Activated T-cell treated with anti-CD3 and anti-CD28 coated beads, Interleukin-2, amount 50 U/mL, for 24 hours (primary cell): ENCODE measurements at regions not wholly inside any gene's neighbourhood (a gene's known extent, or its start where the extent isn't known, plus 50 kb on each side); places are given as distances from the start of the nearest gene placed in this dataset.
"Not testable (repeated sequence)": the region's sequence is repeated elsewhere in the genome, so short reads cannot be mapped to it uniquely, and the experiment has no call there.

Source experiments
- DNase-seq: peaks from one replicate; pipeline ENCODE4 v3.0.0-alpha.2; 2020
- H3K27ac Mint-ChIP-seq: 2 replicates; pipeline ENCODE4 v1.8.0; 2020; ENCODE audit warnings: mild to moderate bottlenecking, mixed read lengths
- H3K27me3 Mint-ChIP-seq: 2 replicates; pipeline ENCODE4 v1.8.0; 2020; ENCODE audit warnings: mixed read lengths
- H3K36me3 Mint-ChIP-seq: 2 replicates; pipeline ENCODE4 v1.8.0; 2020; ENCODE audit warnings: low read depth, mixed read lengths
- H3K4me1 Mint-ChIP-seq: 2 replicates; pipeline ENCODE4 v1.8.0; 2020; ENCODE audit warnings: low read depth, mixed read lengths
- H3K4me3 Mint-ChIP-seq: 2 replicates; pipeline ENCODE4 v1.8.0; 2020; ENCODE audit warnings: mild to moderate bottlenecking, moderate library complexity, mixed read lengths
- H3K9me3 Mint-ChIP-seq: 2 replicates; pipeline ENCODE4 v1.8.0; 2020; ENCODE audit warnings: mixed read lengths

GRCh38 chr5:27769748-27770402 lies 731.5 kb upstream of the CDH9 start:
- H3K9me3 Mint-ChIP-seq: peaks cover 28% of the 10 kb centered on the region
- no peaks in the 10 kb centered on the region for H3K4me1 Mint-ChIP-seq
- H3K27ac Mint-ChIP-seq: no peak overlapping the region

DNA sequence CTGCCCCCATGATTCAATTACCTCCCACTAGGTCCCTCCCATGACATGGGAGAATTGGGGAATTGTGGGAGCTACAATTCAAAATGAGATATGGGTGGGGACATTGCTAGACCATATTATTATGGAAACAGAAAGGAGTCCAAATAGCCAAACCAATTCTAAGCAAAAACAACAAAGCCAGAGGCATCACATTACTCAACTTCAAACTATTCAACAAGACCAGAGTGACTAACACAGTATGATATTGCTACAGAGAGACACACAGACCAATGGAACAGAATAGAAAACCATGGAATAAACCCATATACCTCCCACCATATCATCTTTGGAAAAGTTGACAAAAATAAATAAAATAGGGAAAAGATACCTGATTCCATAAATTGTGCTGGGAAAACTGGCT lies 710.5 kb upstream of the CDH9 start:
- no peak for DNase-seq
- Mint-ChIP-seq H3K27ac (no peak overlapping the region), H3K36me3 (no peaks in the 10 kb centered on the region), H3K27me3 (no peaks in the 10 kb centered on the region), H3K4me3 (no peak overlapping the region), H3K9me3 (peaks cover 30% of the 10 kb centered on the region), H3K4me1 (no peaks in the 10 kb centered on the region)

More at GRCh38 chr5:27769748-27770402, 731.5 kb upstream of the CDH9 start:
- no peak overlapping the region for H3K4me3 Mint-ChIP-seq
- no peaks in the 10 kb centered on the region for H3K36me3 Mint-ChIP-seq
- DNase-seq: no peak
- H3K27me3 Mint-ChIP-seq: no peaks in the 10 kb centered on the region

- not testable (repeated sequence) for H3K4me1 Mint-ChIP-seq, DNase-seq, H3K36me3 Mint-ChIP-seq, H3K27ac Mint-ChIP-seq, H3K4me3 Mint-ChIP-seq, H3K27me3 Mint-ChIP-seq
- peaks cover 24% of the 10 kb centered on the region for H3K9me3 Mint-ChIP-seq
Measured at GRCh38 chr5:27743383-27743979, 705.1 kb upstream of the CDH9 start.

GRCh38 chr5:27742805-27743204 lies 704.4 kb upstream of the CDH9 start:
- DNase-seq: no peak
- Mint-ChIP-seq H3K9me3 (peaks cover 20% of the 10 kb centered on the region), H3K27me3 (no peaks in the 10 kb centered on the region), H3K4me3 (no peak overlapping the region), H3K36me3 (no peaks in the 10 kb centered on the region), H3K27ac (no peak overlapping the region), H3K4me1 (no peaks in the 10 kb centered on the region)

DNA sequence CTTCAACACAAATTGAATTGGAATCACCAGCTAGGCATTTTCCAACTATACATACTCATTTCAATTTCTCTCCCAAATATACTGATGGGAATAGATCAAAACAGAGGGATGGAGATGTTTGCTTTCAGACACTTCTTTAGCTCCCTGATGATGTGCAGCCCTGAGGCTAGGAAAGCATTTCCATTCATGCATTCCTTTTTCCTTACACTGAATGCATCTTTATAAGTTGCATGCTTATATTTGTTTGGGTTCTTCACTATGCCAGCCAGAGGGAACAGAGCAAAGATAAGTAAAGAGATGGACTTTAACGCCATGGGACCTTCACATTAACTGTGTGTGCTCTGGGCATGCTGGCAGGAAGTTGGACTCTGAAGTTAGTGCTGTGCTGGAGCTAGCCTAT lies 696.5 kb upstream of the CDH9 start:
- H3K27ac Mint-ChIP-seq: no peak overlapping the region
- no peaks in the 10 kb centered on the region for H3K27me3 Mint-ChIP-seq

DNA sequence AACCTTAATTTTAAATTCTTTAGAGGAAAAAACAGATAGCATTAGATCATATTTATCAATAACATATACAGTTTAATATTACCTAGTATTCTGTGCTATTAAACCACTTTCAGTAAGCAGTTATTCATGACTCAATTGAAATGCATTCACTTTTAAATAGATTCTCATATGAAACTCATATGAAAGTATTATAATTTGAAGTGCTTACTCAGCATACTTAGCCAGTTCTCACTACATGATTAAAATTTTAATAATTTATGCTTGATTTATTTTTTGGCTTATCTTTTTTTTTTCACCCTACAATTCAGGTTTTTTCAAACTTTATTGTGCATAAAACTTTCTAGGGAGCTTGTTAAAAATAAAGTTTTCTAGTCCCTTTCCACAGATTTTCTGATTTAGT lies 694.9 kb upstream of the CDH9 start:
- peaks cover 2% of the 10 kb centered on the region for H3K9me3 Mint-ChIP-seq
- no peaks in the 10 kb centered on the region for H3K36me3 Mint-ChIP-seq
- no peak for DNase-seq
- no peaks in the 10 kb centered on the region for H3K4me1 Mint-ChIP-seq
- H3K4me3 Mint-ChIP-seq: no peak overlapping the region
- H3K27ac Mint-ChIP-seq: no peak overlapping the region
- no peaks in the 10 kb centered on the region for H3K27me3 Mint-ChIP-seq

More for the DNA sequence above, 696.5 kb upstream of the CDH9 start:
- peaks cover 6% of the 10 kb centered on the region for H3K9me3 Mint-ChIP-seq
- H3K4me1 Mint-ChIP-seq: no peaks in the 10 kb centered on the region
- no peak overlapping the region for H3K4me3 Mint-ChIP-seq
- DNase-seq: no peak
- no peaks in the 10 kb centered on the region for H3K36me3 Mint-ChIP-seq

DNA sequence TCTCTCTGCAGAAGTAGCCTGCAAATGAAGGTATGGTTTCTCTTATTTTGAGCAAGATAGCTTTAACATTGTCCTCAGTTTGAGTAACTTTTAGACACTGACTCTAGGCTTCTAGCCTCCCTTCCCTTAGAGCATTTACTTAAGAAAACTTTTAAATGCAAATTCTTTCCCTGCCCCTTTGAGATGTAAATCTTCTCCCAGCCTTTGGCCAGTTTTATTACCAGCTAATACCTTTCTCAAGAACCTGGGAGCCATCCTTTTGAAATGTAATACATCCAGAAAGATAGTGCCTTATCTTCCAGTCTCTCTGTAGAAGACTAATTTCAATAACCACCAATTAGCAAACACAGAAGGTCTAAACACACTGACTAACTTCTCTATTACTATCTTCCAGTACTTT lies 688.9 kb upstream of the CDH9 start:
- H3K9me3 Mint-ChIP-seq: peaks cover 5% of the 10 kb centered on the region

DNA sequence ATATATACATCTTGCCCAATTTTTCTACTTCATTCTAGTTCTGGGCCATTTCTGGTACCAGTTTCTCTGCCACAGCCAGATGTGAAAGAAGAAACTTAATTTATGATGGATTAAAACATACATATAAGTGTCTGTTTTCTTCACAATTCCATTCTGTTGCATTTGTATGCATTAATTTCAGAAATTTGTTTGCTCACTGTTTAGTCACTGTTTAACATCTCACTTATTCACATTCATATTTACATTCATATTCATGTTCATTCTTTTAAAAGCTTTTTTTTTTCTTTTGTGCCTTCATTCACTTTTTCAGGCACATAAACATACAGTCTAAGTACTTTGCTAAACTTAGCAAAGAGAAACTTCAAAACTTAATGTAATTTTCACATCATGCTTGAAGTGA lies 684.0 kb upstream of the CDH9 start:
- Mint-ChIP-seq H3K9me3 (peaks cover 10% of the 10 kb centered on the region), H3K27me3 (no peaks in the 10 kb centered on the region), H3K4me3 (no peak overlapping the region), H3K4me1 (no peaks in the 10 kb centered on the region), H3K27ac (no peak overlapping the region), H3K36me3 (no peaks in the 10 kb centered on the region)
- no peak for DNase-seq

More for the DNA sequence above, 688.9 kb upstream of the CDH9 start:
- no peak for DNase-seq
- Mint-ChIP-seq H3K4me1 (no peaks in the 10 kb centered on the region), H3K4me3 (no peak overlapping the region), H3K27ac (no peak overlapping the region), H3K27me3 (no peaks in the 10 kb centered on the region), H3K36me3 (no peaks in the 10 kb centered on the region)

GRCh38 chr5:27708534-27708933 lies 670.1 kb upstream of the CDH9 start:
- Mint-ChIP-seq H3K36me3 (no peaks in the 10 kb centered on the region), H3K4me1 (no peaks in the 10 kb centered on the region), H3K27me3 (no peaks in the 10 kb centered on the region), H3K9me3 (peaks cover 20% of the 10 kb centered on the region), H3K4me3 (no peak overlapping the region), H3K27ac (no peak overlapping the region)
- no peak for DNase-seq

GRCh38 chr5:27706832-27707231 lies 668.4 kb upstream of the CDH9 start:
- Mint-ChIP-seq H3K36me3 (no peaks in the 10 kb centered on the region), H3K4me1 (no peaks in the 10 kb centered on the region), H3K9me3 (peaks cover 26% of the 10 kb centered on the region), H3K27ac (no peak overlapping the region), H3K4me3 (no peak overlapping the region), H3K27me3 (no peaks in the 10 kb centered on the region)
- no peak for DNase-seq

GRCh38 chr5:27705661-27706060 lies 667.3 kb upstream of the CDH9 start:
- H3K27ac Mint-ChIP-seq: no peak overlapping the region
- no peak overlapping the region for H3K4me3 Mint-ChIP-seq
- no peaks in the 10 kb centered on the region for H3K4me1 Mint-ChIP-seq
- DNase-seq: no peak
- H3K9me3 Mint-ChIP-seq: peaks cover 20% of the 10 kb centered on the region
- H3K36me3 Mint-ChIP-seq: no peaks in the 10 kb centered on the region
- H3K27me3 Mint-ChIP-seq: no peaks in the 10 kb centered on the region

GRCh38 chr5:27701931-27702903 lies 663.8 kb upstream of the CDH9 start:
- Mint-ChIP-seq H3K4me3 (no peak overlapping the region), H3K27me3 (no peaks in the 10 kb centered on the region), H3K4me1 (no peaks in the 10 kb centered on the region), H3K9me3 (peaks cover 21% of the 10 kb centered on the region), H3K36me3 (no peaks in the 10 kb centered on the region), H3K27ac (no peak overlapping the region)
- no peak for DNase-seq

DNA sequence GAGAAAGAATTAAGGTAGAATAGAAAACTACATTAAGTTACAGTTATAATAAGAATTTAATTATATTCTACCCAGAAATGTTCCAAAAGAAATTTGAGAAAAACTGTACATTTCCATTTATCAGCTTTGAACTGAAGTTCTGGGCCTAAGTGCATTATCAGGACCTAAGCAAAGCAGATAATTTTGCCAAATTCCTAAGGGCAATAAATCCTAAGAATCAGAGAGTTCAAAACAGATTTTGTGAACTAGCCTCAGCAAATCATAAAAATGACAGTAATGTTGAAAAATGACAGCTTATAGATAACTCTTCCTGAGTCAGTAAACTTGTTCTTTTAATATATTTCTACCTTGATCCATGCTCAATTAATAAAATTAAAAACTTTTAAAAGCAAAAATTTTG lies 662.1 kb upstream of the CDH9 start:
- no peak overlapping the region for H3K4me3 Mint-ChIP-seq
- no peaks in the 10 kb centered on the region for H3K4me1 Mint-ChIP-seq
- H3K27ac Mint-ChIP-seq: no peak overlapping the region
- DNase-seq: no peak
- peaks cover 26% of the 10 kb centered on the region for H3K9me3 Mint-ChIP-seq
- H3K27me3 Mint-ChIP-seq: no peaks in the 10 kb centered on the region
- no peaks in the 10 kb centered on the region for H3K36me3 Mint-ChIP-seq

DNA sequence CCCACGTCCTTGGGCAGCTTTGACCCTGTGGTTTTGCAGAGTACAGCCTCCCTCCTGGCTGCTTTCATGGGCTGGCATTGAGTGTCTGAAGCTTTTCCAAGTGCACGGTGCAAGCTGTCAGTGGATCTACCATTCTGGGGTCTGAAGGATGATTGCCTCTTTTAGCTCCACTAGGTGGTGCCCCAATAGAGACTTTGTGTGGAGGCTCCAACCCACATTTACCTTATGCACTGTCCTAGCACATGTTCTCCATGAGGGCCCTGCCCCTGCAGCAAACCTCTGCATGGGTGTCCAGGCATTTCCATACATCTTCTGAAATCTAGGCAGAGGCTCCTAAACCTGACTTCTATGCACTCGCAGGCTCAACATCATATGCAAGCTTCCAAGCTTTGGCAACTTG lies 644.2 kb upstream of the CDH9 start:
- DNase-seq: no peak
- Mint-ChIP-seq H3K27me3 (no peaks in the 10 kb centered on the region), H3K9me3 (peaks cover 30% of the 10 kb centered on the region), H3K27ac (no peak overlapping the region), H3K4me3 (no peak overlapping the region), H3K36me3 (no peaks in the 10 kb centered on the region), H3K4me1 (no peaks in the 10 kb centered on the region)

- no peaks in the 10 kb centered on the region for H3K27me3 Mint-ChIP-seq
Measured at GRCh38 chr5:27652505-27652904, 614.1 kb upstream of the CDH9 start.

More at GRCh38 chr5:27652505-27652904, 614.1 kb upstream of the CDH9 start:
- H3K36me3 Mint-ChIP-seq: no peaks in the 10 kb centered on the region
- no peak overlapping the region for H3K4me3 Mint-ChIP-seq
- H3K4me1 Mint-ChIP-seq: no peaks in the 10 kb centered on the region
- H3K9me3 Mint-ChIP-seq: peaks cover 13% of the 10 kb centered on the region
- DNase-seq: no peak
- no peak overlapping the region for H3K27ac Mint-ChIP-seq
